ENCODE measurements at regions not wholly inside any gene's neighbourhood (a gene's known extent, or its start where the extent isn't known, plus 50 kb on each side); places are given as distances from the start of the nearest gene placed in this dataset.

- DNase-seq (ENCODE audit: low read depth), result no peak
These were observed 82.2 kb upstream of the APC start for GRCh38 chr5:112655513-112655912.

- no peak for DNase-seq (ENCODE audit: low read depth)
These were observed 81.2 kb upstream of the APC start for GRCh38 chr5:112656451-112656850.

GRCh38 chr5:112657804-112658203 lies 79.9 kb upstream of the APC start:
- DNase-seq (ENCODE audit: low read depth), result no peak

DNA sequence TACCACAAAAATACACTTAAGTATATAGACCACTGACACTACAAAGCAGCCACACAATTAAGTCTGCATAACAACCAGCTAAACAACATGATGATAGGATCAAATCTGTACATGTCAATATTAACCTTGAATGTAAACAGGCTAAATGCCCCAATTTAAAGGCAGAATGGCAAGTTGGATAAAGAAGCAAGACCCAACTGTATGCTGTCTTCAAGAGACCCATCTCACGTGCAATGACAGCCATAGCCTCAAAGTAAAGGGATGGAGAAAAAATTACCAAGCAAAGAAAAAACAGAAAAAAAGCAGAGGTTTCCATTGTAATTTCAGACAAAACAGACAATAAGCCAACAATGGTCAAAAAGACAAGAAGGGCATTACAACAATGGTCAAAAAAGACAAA lies 77.3 kb upstream of the APC start:
- DNase-seq (ENCODE audit: low read depth), result no peak

- DNase-seq (ENCODE audit: low read depth), result no peak
These were observed 74.5 kb upstream of the APC start for GRCh38 chr5:112663146-112663545.

- peak; percentile 59 for DNase-seq (ENCODE audit: low read depth)
These were observed 69.7 kb upstream of the APC start for GRCh38 chr5:112668016-112668415.

DNA sequence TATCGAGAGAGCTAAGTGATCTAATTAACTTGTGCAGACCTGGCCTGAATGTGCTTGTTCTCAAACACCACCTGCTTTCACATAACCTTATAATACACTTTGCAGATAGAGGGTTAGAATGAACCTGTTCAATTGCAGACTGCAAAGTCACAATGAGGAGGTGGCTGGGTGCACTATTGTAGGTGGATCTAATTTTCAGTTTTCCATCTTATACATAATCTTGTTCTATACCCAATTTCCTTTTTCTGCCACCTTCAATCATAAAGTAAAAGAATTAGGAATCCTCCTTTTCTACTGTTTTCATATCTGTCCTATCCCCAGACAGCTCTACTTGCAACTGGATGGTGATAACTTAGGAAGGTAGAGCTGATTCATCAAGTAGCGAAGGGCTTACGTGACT lies 68.8 kb upstream of the APC start:
- DNase-seq (ENCODE audit: low read depth), result no peak

GRCh38 chr5:112669328-112669963 lies 68.2 kb upstream of the APC start:
- no peak for DNase-seq (ENCODE audit: low read depth)

- no peak for DNase-seq (ENCODE audit: low read depth)
These were observed 66.0 kb upstream of the APC start for GRCh38 chr5:112671687-112672086.

GRCh38 chr5:112681481-112681908 lies 56.2 kb upstream of the APC start:
- DNase-seq (ENCODE audit: low read depth), result no peak

DNA sequence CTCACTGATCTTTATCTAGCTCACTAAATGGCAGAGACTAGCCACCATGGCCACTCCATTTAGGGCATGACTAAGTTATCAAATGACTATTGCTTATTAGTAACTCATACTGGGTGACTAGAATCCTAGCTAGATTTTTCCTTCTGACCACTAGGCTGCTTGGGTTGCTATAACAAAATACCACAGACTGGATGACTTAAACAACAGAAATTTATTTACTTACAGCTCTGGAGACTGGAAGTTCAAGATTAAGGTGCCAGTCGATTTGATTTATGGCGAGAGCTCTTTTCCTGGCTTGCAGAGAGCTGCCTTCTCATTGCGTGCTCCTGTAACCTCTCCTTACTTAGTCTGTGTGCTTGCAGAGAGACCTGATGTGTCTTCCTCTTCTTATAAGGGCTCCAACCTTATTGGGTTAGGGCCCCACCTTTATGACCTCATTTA lies 55.0 kb upstream of the APC start:
- peak; percentile 76 for DNase-seq (ENCODE audit: low read depth)

- DNase-seq (ENCODE audit: low read depth), result no peak
These were observed 53.6 kb upstream of the APC start for GRCh38 chr5:112684121-112684520.

GRCh38 chr5:112684737-112685136 lies 52.9 kb upstream of the APC start:
- DNase-seq (ENCODE audit: low read depth), result peak; percentile 58

- no peak for DNase-seq (ENCODE audit: low read depth)
These were observed 52.3 kb upstream of the APC start for GRCh38 chr5:112685386-112685785.

DNA sequence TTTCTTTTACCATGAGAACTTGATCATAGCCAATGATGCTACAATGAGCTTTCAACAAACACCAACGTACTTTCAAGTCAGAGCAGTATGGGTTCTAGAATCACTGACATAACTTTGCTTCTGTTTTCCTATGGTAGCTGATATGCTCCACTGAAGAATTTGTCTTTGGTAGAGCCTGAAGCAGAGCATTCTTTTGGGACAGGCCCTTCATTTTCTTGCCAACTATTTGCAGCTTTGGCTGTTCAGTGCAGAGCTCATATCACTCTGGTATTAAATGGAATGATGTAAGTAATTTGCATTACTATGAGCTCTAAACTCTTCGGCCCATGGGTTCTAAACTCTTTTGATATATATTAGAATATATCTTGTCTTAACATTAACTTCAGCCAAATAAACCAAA lies 51.8 kb upstream of the APC start:
- no peak for DNase-seq (ENCODE audit: low read depth)

GRCh38 chr5:112686675-112687074 lies 51.0 kb upstream of the APC start:
- DNase-seq (ENCODE audit: low read depth), result no peak

GRCh38 chr5:112687306-112687705 lies 50.4 kb upstream of the APC start:
- no peak for DNase-seq (ENCODE audit: low read depth)

Data from M059J (cell line).